GM18502 (cell line): ENCODE measurements at regions not wholly inside any gene's neighbourhood (a gene's known extent, or its start where the extent isn't known, plus 50 kb on each side); places are given as distances from the start of the nearest gene placed in this dataset.
A peak's percentile ranks its signal among the peaks of the same experiment; 100 is the strongest.

Source experiments
- ATAC-seq: cut with Tn5 transposase; IDR thresholded peaks from one replicate; pipeline ENCODE4 v1.9.1; 2021; ENCODE audit warnings: mild to moderate bottlenecking; ENCODE audit not compliant: unreplicated experiment, poor library complexity

DNA sequence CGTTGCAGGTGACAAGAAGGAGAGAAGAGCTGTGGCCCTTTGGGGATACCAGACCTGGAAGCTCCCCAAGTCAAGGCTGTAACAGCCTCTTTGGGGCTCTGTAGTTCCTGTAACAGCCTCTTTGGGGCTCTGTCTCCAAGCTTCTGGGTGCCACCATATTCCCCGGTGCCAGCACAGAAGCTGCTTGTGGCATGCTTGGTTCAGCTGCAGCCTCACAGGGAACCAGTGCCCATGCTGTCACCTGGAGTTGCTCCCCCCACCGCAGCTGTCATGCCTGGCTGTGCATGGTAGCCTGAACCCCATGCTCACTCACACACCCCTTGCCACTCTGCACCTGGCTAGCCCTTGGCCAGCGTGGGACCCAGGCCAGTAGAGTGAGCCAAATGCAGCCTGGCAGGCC, 109.1 kb downstream of the ELAPOR2 start:
- ATAC-seq = peak; percentile 23

DNA sequence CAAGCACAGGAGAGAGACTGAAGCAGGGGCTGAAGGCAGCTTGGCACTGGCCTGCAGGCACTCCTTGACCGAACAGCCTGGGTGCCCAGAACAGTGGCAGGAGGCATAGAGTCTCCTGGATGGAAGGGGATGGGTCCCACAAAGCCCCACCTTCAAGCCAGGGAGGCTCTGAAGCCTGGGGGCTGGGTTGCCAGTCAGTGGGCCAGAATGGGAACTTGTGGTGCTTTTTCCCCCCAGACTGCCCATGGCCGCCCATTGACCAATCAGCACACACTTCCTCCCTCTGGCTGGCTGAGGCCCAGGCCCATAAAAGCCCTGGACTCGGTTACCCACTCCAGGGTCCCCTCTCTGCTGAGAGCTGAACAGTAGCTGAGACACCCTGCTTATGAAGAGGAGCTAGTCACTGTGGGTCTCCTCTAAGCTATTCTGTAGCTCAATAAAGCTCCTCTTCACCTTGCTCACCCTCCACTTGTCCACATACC, 109.6 kb downstream of the ELAPOR2 start:
- no peak for ATAC-seq

GRCh38 chr7:86949052-86949778, 110.2 kb downstream of the ELAPOR2 start:
- ATAC-seq = peak; percentile 98

GRCh38 chr7:86947929-86948328, 111.5 kb downstream of the ELAPOR2 start:
- no peak for ATAC-seq

DNA sequence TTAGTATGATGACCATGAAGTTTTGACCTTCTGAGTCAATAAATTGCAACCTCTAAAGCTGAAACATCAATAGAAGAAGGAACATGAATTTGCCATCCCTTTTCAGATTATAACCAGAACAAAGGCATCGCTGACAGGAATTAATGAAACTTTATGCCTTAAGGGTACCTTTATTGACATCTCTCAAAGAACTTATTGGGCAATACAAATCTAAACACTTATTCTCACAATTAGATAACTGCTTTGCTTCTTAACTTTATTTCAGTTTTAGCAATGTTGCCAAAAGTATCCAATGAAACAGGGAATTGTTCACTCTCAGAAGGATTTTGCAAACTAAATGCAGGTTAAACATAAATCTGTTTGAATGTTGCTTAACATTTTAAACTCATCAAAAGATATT, 116.0 kb downstream of the ELAPOR2 start:
- no peak for ATAC-seq

- ATAC-seq = no peak
These were observed 116.5 kb downstream of the ELAPOR2 start for GRCh38 chr7:86942995-86943394.

DNA sequence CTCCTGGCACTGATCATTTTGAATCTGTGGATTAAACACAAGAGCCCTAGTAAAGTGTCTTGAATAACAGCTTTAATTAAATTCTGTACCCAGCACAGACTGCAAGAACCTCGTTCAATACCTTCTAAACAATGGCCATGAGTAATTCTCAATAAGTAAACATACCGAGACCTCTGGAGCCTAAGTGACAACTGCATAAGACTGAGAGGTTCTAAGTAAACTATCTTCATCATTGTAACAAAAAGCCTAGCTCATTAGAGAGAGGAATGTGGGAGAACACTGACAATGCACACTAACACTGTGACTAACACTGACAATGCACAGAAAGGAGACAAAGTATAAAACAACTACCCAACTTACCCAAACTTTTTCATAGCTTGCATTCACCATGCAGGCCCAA, 117.4 kb downstream of the ELAPOR2 start:
- ATAC-seq = no peak

- ATAC-seq = peak; percentile 90
These were observed 120.1 kb downstream of the ELAPOR2 start for GRCh38 chr7:86939197-86939814.

DNA sequence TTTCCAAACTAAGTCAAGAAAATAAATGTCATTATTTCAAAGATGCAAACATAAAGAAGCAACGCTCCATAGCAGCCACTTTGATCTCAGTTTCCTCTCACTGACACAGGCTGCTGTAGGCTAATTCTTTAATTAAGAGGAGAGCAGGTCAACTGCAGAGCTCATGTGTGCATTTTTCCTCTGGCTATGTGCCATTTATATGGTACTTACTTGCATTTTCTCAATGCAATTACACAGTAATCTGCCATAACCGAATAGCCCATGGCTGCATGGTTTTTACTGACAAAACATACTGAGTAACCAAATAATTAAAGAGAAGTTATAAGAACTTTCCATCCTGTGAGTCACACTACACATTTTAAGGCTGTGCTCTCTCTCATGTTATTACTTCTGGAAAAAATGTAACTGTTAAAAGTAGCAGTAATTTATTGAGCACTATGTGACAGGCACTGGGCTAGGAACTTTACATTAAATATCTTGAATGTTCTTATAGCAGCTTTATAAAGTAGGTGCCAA, 122.0 kb downstream of the ELAPOR2 start:
- no peak for ATAC-seq

GRCh38 chr7:86933295-86933845, 126.1 kb downstream of the ELAPOR2 start:
- no peak for ATAC-seq

GRCh38 chr7:86932038-86932512, 127.4 kb downstream of the ELAPOR2 start:
- no peak for ATAC-seq

- ATAC-seq = peak; percentile 59
These were observed 128.0 kb downstream of the ELAPOR2 start for GRCh38 chr7:86931439-86931838.

- ATAC-seq = no peak
These were observed 128.7 kb downstream of the ELAPOR2 start for GRCh38 chr7:86930554-86931307.

DNA sequence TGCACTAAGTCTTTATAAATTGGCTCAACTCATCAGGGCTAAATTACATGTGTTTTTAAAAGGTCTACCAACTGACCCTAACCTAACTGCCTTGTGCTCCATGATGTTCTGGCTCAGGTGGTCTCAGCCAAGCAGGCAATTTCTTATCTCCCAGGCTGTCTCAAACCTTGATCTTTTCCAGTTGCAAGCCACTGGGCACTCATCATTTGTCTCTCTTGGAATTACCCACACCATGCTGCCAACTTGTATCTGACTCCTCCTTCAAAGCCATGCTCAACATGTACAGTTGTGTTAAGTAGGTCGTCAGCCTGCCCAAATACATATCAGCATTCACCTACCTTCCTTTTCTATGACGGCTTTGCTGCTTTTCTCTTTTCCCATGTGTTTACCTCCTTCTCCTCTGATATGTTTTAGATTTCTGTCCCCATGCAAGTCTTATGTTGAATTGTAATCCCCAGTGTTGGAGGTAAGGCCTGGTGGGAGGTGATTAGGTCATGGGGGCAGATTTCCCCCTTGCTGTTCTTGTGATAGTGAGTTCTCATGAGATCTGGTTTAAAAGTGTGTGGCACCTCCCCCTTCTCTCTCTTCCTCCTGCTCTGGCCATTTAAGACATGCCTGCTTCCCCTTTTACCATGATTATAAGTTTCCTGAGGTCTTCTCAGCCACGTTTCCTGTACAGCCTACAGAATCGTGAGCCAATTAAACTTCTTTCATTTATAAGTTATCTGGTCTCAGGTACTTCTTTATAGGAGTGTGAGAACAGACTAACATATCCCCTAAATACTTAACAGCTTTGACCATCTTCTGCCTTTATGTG, 130.0 kb downstream of the ELAPOR2 start:
- peak; percentile 39 for ATAC-seq

- ATAC-seq = no peak
These were observed 131.1 kb downstream of the ELAPOR2 start for GRCh38 chr7:86928308-86928707.

- no peak for ATAC-seq
These were observed 132.7 kb downstream of the ELAPOR2 start for GRCh38 chr7:86926732-86927131.

DNA sequence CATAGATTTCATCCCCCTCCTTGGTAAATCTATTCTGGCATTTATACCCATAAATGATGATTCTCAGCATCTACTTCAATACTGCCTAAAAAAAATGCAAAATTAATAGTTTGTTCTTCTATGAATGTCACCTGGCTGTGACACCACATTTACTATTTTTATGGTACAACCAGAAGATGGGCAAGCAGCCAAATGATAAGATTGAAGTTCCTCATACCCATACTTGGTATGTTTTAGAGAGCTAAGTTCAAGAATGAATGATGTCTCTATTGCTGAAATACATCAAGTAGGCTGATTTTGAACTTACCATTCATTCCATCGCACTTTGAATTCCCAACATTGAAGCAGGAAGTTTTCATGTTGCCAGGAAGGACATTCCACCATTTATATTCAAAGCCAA, 134.2 kb downstream of the ELAPOR2 start:
- peak; percentile 40 for ATAC-seq

DNA sequence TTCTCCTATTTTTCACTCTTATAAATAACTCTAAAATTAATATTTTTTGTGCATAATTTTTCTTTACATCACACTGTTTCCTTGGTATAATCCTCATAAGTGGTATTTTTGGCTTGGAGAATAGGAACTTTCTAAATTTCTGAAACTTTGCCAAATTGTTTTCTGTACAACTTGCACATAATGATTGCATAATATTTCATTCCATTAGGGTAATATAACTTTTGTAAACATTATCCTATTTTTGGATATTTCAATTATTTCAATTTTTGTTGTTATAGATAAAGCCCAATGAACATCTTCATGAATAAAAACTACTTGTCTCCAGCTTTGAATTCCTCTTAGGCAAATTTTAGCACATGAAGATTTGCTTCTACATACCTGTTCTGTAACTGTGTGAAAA, 135.9 kb downstream of the ELAPOR2 start:
- no peak for ATAC-seq

DNA sequence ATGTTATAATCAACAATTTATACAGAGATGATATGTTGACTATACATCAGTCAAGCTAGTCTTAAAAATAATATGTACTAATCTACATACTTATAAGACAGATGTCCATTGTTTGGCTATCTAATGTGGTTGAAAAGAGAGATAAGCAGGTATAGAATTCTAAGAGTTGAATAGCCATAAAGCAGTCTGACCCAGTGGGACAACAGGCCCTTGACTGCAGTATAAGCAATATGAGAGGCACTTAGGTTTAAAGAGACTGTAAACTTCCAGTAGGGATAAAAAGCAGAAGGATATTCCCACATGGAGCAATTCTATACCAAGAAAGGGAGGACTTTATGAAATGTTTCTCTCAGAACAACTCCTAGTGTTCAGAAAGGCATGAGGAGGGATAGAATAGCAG, 139.3 kb downstream of the ELAPOR2 start:
- ATAC-seq = no peak

DNA sequence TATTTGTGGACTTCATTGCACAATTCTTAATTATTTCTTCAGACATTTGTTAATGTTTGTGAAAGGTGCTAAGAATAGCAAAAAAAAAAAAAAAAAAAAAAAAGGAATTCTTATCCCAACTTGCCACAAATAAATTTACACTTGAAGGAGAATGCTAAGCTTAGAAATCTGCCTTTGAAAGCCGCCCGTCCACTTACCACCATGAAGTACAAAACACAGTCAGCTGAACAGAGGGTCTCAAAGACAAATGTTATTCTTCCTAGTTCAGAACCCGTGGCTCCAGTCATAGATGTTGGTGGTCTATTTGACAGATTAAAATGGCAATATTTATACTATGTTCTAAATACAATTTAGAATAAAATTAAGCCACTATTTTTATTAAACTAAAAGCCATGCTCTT, 141.2 kb downstream of the ELAPOR2 start:
- no peak for ATAC-seq
